ENCODE measurements at regions not wholly inside any gene's neighbourhood (a gene's known extent, or its start where the extent isn't known, plus 50 kb on each side); places are given as distances from the start of the nearest gene placed in this dataset.

GRCh38 chr14:58904776-58905175, 267.0 kb downstream of the DACT1 start:
- H3K4me3 Mint-ChIP-seq = no peak overlapping the region
- DNase-seq (ENCODE audit: low spot score) (no peak), ATAC-seq (no peak)
- H3K27me3 Mint-ChIP-seq (ENCODE audit: low read depth) = no peaks in the 10 kb centered on the region
- H3K36me3 Mint-ChIP-seq = peaks cover 7% of the 10 kb centered on the region
- ChIA-PET POLR2A (no interaction called here), CTCF (no interaction called here)
- TF ChIP-seq EMX1 (CRISPR knock-in tag; IDR thresholded peaks at IDR 0.05) (no peak), ETV6 (CRISPR knock-in tag; IDR thresholded peaks at IDR 0.05) (no peak)
- no peak overlapping the region for H3K27ac Mint-ChIP-seq
- peaks cover 16% of the 10 kb centered on the region for H3K9me3 Mint-ChIP-seq
- peaks cover 3% of the 10 kb centered on the region for H3K4me1 Mint-ChIP-seq

- H3K27ac Mint-ChIP-seq = no peak overlapping the region
- H3K36me3 Mint-ChIP-seq = peaks cover 7% of the 10 kb centered on the region
- no peaks in the 10 kb centered on the region for H3K4me1 Mint-ChIP-seq
- TF ChIP-seq ELF4 (CRISPR knock-in tag; IDR thresholded peaks at IDR 0.05; ENCODE audit: low read depth) (no peak), ZNF281 (CRISPR knock-in tag; IDR thresholded peaks at IDR 0.05) (no peak), CTCF (IDR thresholded peaks at IDR 0.05) (no peak), ARID4B (CRISPR knock-in tag; IDR thresholded peaks at IDR 0.05; ENCODE audit: borderline replicate concordance) (no peak), FOXP1 (CRISPR knock-in tag; IDR thresholded peaks at IDR 0.05; ENCODE audit: borderline replicate concordance) (no peak)
- POLR2A ChIA-PET = no interaction called here
- no peaks in the 10 kb centered on the region for H3K27me3 Mint-ChIP-seq (ENCODE audit: low read depth)
- DNase-seq (ENCODE audit: low spot score) (no peak), ATAC-seq (no peak)
- no peak overlapping the region for H3K4me3 Mint-ChIP-seq
- peaks cover 11% of the 10 kb centered on the region for H3K9me3 Mint-ChIP-seq
- CTCF ChIA-PET = no interaction called here
Measured at GRCh38 chr14:58907803-58908202, 270.0 kb downstream of the DACT1 start.

- ATAC-seq = no peak
- Mint-ChIP-seq H3K9me3 (no peaks in the 10 kb centered on the region), H3K4me1 (no peaks in the 10 kb centered on the region), H3K4me3 (no peak overlapping the region), H3K27ac (no peak overlapping the region), H3K36me3 (no peaks in the 10 kb centered on the region), H3K27me3 (ENCODE audit: low read depth) (no peaks in the 10 kb centered on the region)
- TF ChIP-seq ZNF281 (CRISPR knock-in tag; IDR thresholded peaks at IDR 0.05) = no peak
- CTCF ChIA-PET = interaction anchor here (0.5 kb wide), 1 partner anchor 286 kb away, joined by 4 read pairs; no protein-coding TSS in a partner anchor
- DNase-seq (ENCODE audit: low spot score) = no peak
- POLR2A ChIA-PET = no interaction called here
Measured at GRCh38 chr14:58912287-58912686, 274.5 kb downstream of the DACT1 start.
